ENCODE measurements at regions not wholly inside any gene's neighbourhood (a gene's known extent, or its start where the extent isn't known, plus 50 kb on each side); places are given as distances from the start of the nearest gene placed in this dataset.

- Histone ChIP-seq H3K36me3 (ENCODE audit: insufficient read depth) (no peaks in the 10 kb centered on the region), H4K20me1 (replicated peaks; ENCODE audit: insufficient read depth) (no peaks in the 10 kb centered on the region), H3F3A (replicated peaks; ENCODE audit: low read depth) (no peaks in the 10 kb centered on the region), H3K79me2 (replicated peaks; ENCODE audit: insufficient read depth) (no peaks in the 10 kb centered on the region), H3K27me3 (ENCODE audit: insufficient read depth) (no peaks in the 10 kb centered on the region), H3K4me2 (no peak overlapping the region), H3K4me1 (ENCODE audit: insufficient read depth) (no peaks in the 10 kb centered on the region), H2AFZ (no peak overlapping the region), H3K9me2 (ENCODE audit: insufficient read depth) (no peaks in the 10 kb centered on the region), H3K4me3 (no peak overlapping the region), H3K27ac (ENCODE audit: low read depth) (no peak overlapping the region)
- Mint-ChIP-seq H3K4me3 (no peak overlapping the region), H3K27me3 (ENCODE audit: insufficient read depth, low read depth, poor library complexity) (peaks cover 2% of the 10 kb centered on the region), H3K9me3 (no peaks in the 10 kb centered on the region; the same call in 2 of the 3 replicates), H3K4me1 (no peaks in the 10 kb centered on the region), H3K36me3 (ENCODE audit: low read depth) (no peaks in the 10 kb centered on the region), H3K27ac (no peak overlapping the region)
- DNase-seq (ENCODE audit: low spot score), result no peak
- TF ChIP-seq, protein P1, sequence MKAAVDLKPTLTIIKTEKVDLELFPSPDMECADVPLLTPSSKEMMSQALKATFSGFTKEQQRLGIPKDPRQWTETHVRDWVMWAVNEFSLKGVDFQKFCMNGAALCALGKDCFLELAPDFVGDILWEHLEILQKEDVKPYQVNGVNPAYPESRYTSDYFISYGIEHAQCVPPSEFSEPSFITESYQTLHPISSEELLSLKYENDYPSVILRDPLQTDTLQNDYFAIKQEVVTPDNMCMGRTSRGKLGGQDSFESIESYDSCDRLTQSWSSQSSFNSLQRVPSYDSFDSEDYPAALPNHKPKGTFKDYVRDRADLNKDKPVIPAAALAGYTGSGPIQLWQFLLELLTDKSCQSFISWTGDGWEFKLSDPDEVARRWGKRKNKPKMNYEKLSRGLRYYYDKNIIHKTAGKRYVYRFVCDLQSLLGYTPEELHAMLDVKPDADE (IDR thresholded peaks at IDR 0.05), result no peak
- TF ChIP-seq CREB1 (CRISPR knock-in tag; IDR thresholded peaks at IDR 0.05; ENCODE audit: low read depth), result no peak
- TF ChIP-seq, protein P2, sequence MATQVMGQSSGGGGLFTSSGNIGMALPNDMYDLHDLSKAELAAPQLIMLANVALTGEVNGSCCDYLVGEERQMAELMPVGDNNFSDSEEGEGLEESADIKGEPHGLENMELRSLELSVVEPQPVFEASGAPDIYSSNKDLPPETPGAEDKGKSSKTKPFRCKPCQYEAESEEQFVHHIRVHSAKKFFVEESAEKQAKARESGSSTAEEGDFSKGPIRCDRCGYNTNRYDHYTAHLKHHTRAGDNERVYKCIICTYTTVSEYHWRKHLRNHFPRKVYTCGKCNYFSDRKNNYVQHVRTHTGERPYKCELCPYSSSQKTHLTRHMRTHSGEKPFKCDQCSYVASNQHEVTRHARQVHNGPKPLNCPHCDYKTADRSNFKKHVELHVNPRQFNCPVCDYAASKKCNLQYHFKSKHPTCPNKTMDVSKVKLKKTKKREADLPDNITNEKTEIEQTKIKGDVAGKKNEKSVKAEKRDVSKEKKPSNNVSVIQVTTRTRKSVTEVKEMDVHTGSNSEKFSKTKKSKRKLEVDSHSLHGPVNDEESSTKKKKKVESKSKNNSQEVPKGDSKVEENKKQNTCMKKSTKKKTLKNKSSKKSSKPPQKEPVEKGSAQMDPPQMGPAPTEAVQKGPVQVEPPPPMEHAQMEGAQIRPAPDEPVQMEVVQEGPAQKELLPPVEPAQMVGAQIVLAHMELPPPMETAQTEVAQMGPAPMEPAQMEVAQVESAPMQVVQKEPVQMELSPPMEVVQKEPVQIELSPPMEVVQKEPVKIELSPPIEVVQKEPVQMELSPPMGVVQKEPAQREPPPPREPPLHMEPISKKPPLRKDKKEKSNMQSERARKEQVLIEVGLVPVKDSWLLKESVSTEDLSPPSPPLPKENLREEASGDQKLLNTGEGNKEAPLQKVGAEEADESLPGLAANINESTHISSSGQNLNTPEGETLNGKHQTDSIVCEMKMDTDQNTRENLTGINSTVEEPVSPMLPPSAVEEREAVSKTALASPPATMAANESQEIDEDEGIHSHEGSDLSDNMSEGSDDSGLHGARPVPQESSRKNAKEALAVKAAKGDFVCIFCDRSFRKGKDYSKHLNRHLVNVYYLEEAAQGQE (IDR thresholded peaks at IDR 0.05; ENCODE audit: unreplicated experiment), result no peak
- TF ChIP-seq, protein P3, sequence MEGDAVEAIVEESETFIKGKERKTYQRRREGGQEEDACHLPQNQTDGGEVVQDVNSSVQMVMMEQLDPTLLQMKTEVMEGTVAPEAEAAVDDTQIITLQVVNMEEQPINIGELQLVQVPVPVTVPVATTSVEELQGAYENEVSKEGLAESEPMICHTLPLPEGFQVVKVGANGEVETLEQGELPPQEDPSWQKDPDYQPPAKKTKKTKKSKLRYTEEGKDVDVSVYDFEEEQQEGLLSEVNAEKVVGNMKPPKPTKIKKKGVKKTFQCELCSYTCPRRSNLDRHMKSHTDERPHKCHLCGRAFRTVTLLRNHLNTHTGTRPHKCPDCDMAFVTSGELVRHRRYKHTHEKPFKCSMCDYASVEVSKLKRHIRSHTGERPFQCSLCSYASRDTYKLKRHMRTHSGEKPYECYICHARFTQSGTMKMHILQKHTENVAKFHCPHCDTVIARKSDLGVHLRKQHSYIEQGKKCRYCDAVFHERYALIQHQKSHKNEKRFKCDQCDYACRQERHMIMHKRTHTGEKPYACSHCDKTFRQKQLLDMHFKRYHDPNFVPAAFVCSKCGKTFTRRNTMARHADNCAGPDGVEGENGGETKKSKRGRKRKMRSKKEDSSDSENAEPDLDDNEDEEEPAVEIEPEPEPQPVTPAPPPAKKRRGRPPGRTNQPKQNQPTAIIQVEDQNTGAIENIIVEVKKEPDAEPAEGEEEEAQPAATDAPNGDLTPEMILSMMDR (conservative IDR thresholded peaks at IDR 0.05; ENCODE audit: low read depth in 2 of 2), result no peak
- TF ChIP-seq JUNB (IDR thresholded peaks at IDR 0.05; ENCODE audit: unreplicated experiment), result no peak
- TF ChIP-seq NANOG (IDR thresholded peaks at IDR 0.05; ENCODE audit: borderline replicate concordance), result no peak
- no peak for TF ChIP-seq EZH2phosphoT487 (IDR thresholded peaks at IDR 0.05; ENCODE audit: unreplicated experiment)
- no peak for TF ChIP-seq ZNF114 (CRISPR knock-in tag; IDR thresholded peaks at IDR 0.05)
- no peak for TF ChIP-seq EZH2 (IDR thresholded peaks at IDR 0.05; ENCODE audit: low read depth, unreplicated experiment)
- TF ChIP-seq ZNF331 (CRISPR knock-in tag; IDR thresholded peaks at IDR 0.05; ENCODE audit: low read depth), result no peak
- TF ChIP-seq POLR2AphosphoS5 (IDR thresholded peaks at IDR 0.05; ENCODE audit: low read depth), result no peak
- no peak for TF ChIP-seq STAT1 (IDR thresholded peaks at IDR 0.05; ENCODE audit: unreplicated experiment)
- no peak for TF ChIP-seq ZNF462 (CRISPR knock-in tag; IDR thresholded peaks at IDR 0.05)
- ATAC-seq, result no peak
These were observed 228.3 kb downstream of the C1D start for GRCh38 chr2:67834482-67834881.
